BJ (cell line): ENCODE measurements at regions not wholly inside any gene's neighbourhood (a gene's known extent, or its start where the extent isn't known, plus 50 kb on each side); places are given as distances from the start of the nearest gene placed in this dataset.

ENCODE experiments used
- CTCF ChIA-PET: fragments of 350-600 bp; formaldehyde crosslinking; extraction: SDS; loops from one replicate; lab custom pipeline; 2021; ENCODE audit warnings: antibody characterized with exemption, inconsistent platforms; lab: Yijun Ruan, JAX
- POLR2A ChIA-PET: fragments of 300-600 bp; sonication (Branson Sonifier 250); formaldehyde crosslinking; extraction: SDS; loops from one replicate; lab custom pipeline; 2021; ENCODE audit warnings: antibody characterized with exemption; lab: Charles Lee
- DNase-seq: peaks from one replicate; pipeline ENCODE4 v3.0.0-alpha.2; 2011; ENCODE audit warnings: low read depth
- H3K27me3 ChIP-seq: 2 replicates; pipeline ENCODE4 v1.6.0; 2011; ENCODE audit warnings: low read length; ENCODE audit not compliant: control insufficient read depth, insufficient read depth
- H3K36me3 ChIP-seq: 2 replicates; pipeline ENCODE4 v1.5.1; 2011; ENCODE audit warnings: low read length; ENCODE audit not compliant: control insufficient read depth, insufficient read depth
- H3K4me3 ChIP-seq: 2 replicates; pipeline ENCODE4 v1.5.1; 2011; ENCODE audit warnings: low read depth, mild to moderate bottlenecking, control low read depth, low read length
- TF ChIP-seq, protein P1 (sequence below): IDR thresholded peaks from 2 replicates; pipeline ENCODE4 v1.5.1; 2011; ENCODE audit warnings: low read depth, mild to moderate bottlenecking, control low read depth, inconsistent platforms, low read length, moderate library complexity; ENCODE audit not compliant: insufficient read depth

DNA sequence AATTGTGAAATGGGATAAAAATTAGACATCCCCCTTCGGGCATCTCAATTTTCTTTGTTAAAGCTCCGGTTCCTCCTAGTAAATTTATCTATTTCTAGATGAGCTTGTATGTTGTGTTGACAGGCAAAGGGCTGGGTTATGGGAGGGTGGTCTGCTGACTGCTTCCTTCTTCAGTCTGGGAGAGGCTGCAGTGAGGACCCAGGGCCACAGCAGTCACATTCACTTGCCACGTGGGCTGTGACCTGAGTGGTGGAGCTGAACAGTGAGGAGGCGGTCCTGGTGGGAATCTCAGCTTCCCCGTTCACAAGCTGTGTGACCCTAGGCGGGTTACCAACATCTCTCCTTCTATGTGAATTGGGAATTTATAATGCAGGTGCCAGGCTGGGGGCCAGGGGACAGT is 57.5 kb upstream of the RXRA start:
- Histone ChIP-seq H3K27me3 (peaks cover 11% of the 10 kb centered on the region), H3K4me3 (no peak overlapping the region), H3K36me3 (no peaks in the 10 kb centered on the region)
- DNase-seq: no peak
- ChIA-PET CTCF (interaction anchor here (1.2 to 2.3 kb wide), 2 partner anchors 24 to 174 kb away, joined by 4 to 6 read pairs; no protein-coding TSS in a partner anchor), POLR2A (no interaction called here)
- TF ChIP-seq, protein P1, sequence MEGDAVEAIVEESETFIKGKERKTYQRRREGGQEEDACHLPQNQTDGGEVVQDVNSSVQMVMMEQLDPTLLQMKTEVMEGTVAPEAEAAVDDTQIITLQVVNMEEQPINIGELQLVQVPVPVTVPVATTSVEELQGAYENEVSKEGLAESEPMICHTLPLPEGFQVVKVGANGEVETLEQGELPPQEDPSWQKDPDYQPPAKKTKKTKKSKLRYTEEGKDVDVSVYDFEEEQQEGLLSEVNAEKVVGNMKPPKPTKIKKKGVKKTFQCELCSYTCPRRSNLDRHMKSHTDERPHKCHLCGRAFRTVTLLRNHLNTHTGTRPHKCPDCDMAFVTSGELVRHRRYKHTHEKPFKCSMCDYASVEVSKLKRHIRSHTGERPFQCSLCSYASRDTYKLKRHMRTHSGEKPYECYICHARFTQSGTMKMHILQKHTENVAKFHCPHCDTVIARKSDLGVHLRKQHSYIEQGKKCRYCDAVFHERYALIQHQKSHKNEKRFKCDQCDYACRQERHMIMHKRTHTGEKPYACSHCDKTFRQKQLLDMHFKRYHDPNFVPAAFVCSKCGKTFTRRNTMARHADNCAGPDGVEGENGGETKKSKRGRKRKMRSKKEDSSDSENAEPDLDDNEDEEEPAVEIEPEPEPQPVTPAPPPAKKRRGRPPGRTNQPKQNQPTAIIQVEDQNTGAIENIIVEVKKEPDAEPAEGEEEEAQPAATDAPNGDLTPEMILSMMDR: no peak

GRCh38 chr9:134271338-134272301 is 54.6 kb upstream of the RXRA start:
- H3K4me3 ChIP-seq: no peak overlapping the region
- H3K27me3 ChIP-seq: peaks cover 10% of the 10 kb centered on the region
- no peaks in the 10 kb centered on the region for H3K36me3 ChIP-seq
- TF ChIP-seq, protein P1: no peak
- ChIA-PET POLR2A (no interaction called here), CTCF (no interaction called here)
- DNase-seq: no peak

GRCh38 chr9:134272302-134273023 is 53.8 kb upstream of the RXRA start:
- ChIA-PET POLR2A (no interaction called here), CTCF (interaction anchor here (0.9 kb wide), 1 partner anchor 170 kb away, joined by 3 read pairs; no protein-coding TSS in a partner anchor)
- Histone ChIP-seq H3K27me3 (peaks cover 12% of the 10 kb centered on the region), H3K36me3 (no peaks in the 10 kb centered on the region), H3K4me3 (no peak overlapping the region)
- TF ChIP-seq, protein P1: no peak
- DNase-seq: no peak

GRCh38 chr9:134273647-134274046 is 52.6 kb upstream of the RXRA start:
- peaks cover 13% of the 10 kb centered on the region; the same call in 1 of the 2 replicates for H3K27me3 ChIP-seq
- ChIA-PET CTCF (interaction anchor here (1.0 to 1.4 kb wide), 2 partner anchors 9 to 10 kb away, joined by 3 read pairs; no protein-coding TSS in a partner anchor), POLR2A (no interaction called here)
- TF ChIP-seq, protein P1: no peak
- no peak for DNase-seq
- H3K4me3 ChIP-seq: no peak overlapping the region
- no peaks in the 10 kb centered on the region for H3K36me3 ChIP-seq

GRCh38 chr9:134275375-134275774 is 50.9 kb upstream of the RXRA start:
- ChIA-PET CTCF (no interaction called here), POLR2A (no interaction called here)
- Histone ChIP-seq H3K36me3 (no peaks in the 10 kb centered on the region), H3K27me3 (peaks cover 13% of the 10 kb centered on the region; the same call in 1 of the 2 replicates), H3K4me3 (no peak overlapping the region)
- TF ChIP-seq, protein P1: 0 out of 2 replicates have a peak, but pooled peaks have one; percentile 7
- DNase-seq: no peak
